Retina (tissue), 1 donor: ENCODE measurements at regions not wholly inside any gene's neighbourhood (a gene's known extent, or its start where the extent isn't known, plus 50 kb on each side); places are given as distances from the start of the nearest gene placed in this dataset.
"Not testable (repeated sequence)": the region's sequence is repeated elsewhere in the genome, so short reads cannot be mapped to it uniquely, and the experiment has no call there.

Source experiments
- DNase-seq: peaks from one replicate; pipeline ENCODE4 v3.0.0-alpha.2; 2016

DNA sequence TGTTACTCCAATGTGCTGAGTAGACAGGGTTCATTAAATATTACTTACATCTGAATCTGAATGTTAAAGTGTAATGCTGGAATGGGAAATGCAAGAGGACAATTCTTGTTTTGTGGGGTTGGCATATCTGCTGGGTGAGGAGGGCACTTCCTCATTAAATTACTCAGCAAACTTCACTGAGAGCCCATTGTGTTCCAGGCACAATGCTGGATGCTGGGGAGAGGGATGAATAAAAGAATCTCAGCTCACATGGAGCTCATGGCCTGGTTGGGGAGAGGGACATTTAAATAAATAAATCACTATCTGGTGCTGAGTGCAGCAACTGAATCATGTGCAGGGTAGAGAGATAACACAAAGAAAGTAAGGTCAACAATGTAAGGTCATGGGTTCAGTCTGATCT, 199.2 kb upstream of the CFAP20DC start:
- DNase-seq = peak; percentile 28

DNA sequence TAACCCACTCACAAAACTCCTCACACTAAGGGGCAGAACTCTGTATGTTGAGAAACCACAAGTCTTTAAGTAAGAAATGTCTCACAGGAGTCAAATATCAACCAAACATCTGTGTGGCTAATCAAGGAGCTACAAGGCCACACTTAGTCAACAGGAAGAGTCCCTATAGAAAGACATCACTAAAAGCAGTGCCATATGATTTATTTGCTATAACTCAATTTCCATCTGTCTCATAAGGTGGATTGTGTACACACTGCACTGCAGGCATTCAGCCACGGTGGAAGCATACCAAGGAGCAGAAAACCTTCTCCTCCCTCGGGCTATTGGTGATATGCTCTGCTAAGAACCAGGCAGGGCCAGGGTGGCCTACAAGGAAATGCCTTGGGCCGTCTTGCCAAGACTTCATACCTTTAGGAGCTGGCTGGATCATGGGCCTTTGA, 197.6 kb upstream of the CFAP20DC start:
- DNase-seq = no peak

DNA sequence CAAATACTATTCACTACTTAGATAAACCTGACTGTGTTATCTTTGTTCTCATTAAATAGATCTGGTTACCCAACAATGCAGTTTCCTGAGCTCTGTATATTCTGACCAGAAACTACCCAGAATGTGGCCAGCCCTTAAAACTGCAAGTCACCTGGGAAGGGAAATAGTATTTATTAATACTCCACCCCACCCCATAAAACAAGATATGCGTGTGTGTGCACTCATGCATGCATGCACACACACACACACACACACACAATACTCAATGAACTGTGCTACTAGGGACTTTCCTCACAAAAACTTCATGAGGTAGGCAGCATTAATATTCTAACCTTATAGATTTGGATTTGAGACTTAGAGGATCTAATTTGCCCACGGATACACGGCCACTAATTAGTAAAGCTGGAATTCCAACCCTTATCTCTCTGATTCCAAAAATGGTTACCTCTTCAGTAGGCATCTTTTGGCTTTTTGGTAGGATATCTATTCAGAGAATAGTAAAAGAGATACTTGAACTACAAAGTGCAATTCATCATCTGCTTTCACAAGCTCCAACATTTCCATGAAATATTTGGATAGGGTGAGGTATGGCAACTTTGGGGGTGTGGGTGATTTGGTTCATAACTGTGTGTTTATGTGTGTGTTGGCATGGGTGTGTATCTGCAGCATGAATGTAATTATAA, 197.0 kb upstream of the CFAP20DC start:
- DNase-seq = no peak

DNA sequence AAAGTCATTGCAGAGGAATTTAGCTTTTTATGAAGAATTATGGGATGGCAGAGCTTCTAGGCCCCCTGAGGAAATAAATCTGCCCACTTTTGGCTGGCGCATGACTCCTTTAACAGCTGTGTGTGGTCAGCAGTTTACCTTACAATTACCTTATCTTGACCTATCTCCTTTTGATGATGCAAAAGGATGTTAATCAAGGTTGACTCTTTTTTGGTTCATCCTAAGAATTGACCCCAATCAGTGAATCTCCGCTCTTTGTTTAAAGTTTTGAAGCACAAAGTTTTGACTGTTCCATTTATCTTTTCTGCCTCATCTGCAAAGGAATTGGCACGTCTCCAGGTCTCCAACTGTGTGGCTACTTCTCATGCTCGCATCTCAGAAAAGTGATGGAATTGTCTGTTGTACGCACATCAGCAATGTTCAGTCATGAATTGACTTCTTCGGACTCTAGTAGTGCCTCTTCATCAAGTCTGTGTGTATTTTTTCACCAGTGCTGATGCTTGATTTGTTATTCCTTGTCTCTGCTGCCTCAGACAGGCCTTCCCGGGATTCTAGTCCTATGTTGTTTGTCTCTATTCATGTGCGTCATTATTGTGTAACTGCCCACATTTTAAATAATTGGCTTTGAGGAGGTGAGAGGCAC, 196.2 kb upstream of the CFAP20DC start:
- peak; percentile 65 for DNase-seq

DNA sequence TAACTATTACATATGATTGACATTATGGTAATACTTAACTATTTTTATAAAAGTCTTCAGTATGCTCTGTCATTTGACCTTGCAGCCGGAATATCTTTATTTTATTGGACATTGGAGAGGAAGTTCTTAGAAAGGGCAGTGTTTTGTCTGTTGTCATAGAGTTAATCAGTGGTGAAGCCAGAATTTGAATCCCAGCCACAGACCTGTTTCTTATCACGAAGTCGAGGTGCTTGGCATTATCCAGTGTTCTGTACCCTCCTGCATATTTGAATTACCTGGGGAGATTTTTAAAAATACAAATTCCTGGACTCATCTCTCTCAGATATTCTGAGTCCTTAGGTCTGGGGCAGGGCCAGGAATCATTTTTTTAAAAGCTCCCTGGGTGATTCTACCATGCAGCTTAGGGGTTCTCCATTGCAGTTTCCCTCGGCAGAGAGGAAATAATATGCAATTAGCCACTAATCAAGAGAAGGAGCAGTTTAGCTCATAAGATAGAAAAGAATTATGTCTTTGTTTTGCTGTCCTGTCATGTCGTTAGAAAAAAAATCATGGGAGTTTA, 195.6 kb upstream of the CFAP20DC start:
- no peak for DNase-seq

DNA sequence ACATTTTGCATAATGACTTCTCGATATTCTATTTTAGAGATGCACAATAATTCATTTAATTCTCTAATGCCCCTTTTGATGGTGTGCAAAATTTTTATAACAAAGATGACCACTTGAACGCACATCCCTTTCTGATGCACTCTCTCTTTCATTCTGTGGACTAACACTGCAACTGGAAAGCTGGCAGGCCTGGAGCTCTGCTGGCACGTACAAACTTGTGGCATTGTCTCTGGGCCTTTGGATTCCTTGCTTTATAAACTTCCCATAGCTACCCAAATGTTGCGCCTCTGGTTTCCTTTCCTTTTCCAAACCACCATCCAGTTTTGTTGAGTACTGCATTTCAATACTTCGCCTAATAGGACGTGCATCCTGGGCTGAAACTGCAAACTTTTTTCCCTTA, 194.5 kb upstream of the CFAP20DC start:
- no peak for DNase-seq

DNA sequence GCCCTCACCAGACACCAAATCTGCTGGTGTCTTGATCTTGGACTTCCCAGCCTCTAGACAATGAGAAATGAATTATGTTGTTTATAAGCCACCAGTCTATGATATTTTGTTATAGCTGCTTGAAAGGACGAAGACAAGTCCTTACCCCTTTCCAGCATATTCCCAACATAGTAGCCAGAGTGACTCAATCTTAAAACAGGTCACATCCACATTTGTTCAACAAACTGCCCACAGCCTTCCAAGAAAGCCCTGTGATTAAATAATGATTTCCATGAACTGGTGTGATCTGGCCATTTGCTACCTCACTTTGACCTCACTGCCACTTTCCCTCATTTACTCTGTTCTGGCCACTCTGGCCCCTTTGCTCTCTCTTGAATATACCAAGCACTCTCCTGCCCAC, 193.7 kb upstream of the CFAP20DC start:
- no peak for DNase-seq

DNA sequence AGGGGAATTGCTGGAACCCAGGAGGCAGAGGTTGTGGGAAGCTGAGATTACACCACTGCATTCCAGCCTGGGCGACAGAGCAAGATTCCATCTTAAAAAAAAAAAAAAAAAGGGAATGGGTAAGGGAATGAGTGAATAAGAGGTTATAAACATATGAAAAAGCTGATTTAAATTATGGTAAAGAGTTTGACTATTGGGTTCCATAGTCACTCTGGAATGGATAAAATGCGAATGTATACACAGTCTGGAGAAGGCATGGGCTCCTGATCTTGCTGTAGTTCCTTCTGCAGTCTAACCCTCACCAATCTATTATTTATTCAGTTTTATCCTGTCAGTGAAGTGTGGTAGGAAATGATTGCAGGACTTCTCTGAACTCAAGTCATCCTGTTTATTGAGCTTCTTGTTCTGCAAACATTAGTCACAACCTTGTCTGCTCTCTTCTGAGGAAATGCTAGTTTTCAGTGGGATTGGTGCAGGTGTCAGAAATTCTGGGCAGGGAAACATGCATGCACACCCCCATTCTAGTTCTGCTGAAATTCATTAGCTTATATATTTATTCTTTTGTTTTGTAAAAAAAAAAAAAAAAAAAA, 190.9 kb upstream of the CFAP20DC start:
- no peak for DNase-seq

DNA sequence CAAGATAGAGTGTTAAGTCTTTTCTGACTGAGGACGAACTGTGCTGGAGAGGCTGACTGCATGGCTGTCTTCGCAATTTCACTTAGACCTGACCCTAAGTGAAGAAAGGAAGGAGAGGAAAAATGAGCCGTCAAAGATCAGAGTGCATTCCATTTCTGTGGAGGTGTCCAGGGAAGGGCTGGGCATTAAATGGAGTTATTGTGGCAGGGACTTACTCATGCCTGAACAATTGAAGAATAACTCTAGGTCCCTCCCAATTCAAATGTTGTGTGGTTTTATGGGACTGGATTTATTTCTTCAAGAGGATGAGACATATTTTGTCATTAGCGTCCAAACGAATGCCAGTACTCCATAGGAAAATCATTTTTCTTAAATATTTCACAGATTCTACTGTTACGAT, 187.3 kb upstream of the CFAP20DC start:
- no peak for DNase-seq

DNA sequence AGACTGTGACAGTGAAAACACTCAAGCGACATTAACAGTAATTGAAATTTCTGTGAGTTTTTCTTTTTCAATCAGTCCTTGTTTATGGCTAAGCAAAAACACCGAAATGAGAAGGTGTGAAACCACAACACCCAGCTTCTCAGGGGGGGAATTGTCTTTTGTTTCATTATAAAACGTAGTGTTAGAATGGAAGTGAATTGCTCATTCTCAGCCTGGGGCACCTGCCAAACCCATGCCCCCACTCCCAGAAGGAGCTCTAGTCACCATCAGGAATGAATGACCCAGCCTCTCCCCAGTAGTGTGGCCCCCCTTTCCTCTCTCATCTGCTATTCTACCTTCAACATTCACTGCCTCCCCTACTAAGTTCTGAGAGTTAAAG, 185.8 kb upstream of the CFAP20DC start:
- DNase-seq = no peak

DNA sequence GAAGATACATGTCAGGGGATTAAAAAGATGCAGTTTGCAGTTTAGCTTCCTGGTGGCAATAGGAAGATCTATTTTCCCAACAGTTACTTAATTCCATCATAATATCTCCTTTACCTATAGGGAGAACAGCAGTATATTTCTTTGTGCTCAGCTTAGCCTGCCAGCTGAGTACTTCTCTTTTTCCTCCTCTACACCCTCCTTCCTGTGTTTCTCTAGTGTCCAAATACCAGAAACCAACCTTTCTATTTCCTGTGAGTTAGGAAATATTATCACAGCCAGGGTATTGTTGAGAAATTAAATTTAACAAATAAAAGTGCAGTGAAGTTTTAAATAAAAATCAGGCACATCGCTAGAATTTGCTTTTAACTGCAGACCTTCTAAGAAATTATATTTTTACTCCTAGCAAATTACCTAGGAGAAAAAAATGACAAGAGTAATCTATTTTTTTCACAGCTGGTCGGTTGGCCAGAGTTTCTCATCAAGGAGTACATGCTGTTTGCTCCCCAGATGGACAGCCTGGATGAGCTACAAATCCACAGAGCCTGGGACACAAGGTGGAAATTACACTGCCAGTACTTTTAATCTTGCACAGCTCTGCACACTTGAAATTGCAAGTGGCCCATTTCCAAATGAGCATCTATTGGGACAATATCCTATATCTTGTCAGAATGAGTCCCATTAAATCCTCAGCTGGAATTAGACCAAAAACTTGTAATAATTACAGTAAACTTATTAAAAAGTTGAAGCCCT, 185.2 kb upstream of the CFAP20DC start:
- no peak for DNase-seq

DNA sequence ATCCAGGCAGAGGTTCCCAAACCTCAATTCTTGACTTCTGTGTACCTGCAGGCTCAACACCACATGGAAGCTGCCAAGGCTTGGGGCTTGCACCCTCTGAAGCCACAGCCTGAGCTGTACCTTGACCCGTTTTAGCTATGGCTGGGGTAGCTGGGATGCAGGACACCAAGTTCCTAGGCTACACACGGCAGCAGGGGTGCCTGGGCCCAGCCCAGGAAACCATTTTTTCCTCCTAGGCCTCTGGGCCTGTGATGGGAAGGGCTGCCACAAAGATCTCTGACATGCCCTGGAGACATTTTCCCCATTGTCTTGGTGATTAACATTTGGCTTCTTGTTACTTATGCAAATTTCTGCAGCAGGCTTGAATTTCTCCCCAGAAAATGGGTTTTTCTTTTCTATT, 180.6 kb upstream of the CFAP20DC start:
- DNase-seq = not testable (repeated sequence)

DNA sequence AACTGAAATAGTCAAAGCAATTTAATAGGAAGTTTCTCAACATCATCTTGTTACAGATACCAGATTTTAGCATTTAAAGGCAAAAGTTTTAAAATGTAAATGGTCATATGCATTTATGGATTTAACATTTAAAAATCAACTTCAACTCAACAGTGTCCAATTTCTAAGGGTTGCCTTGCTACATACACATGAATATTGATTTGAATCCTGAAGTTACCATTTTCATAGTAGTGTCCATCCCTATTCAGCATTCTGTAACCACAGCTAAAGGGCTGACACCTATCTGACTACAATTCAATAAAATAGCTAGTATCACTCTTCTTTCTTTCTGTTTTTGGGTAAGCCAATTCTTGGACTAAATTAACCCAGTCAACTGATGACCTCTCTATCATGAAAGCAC, 164.0 kb upstream of the CFAP20DC start:
- DNase-seq = no peak

DNA sequence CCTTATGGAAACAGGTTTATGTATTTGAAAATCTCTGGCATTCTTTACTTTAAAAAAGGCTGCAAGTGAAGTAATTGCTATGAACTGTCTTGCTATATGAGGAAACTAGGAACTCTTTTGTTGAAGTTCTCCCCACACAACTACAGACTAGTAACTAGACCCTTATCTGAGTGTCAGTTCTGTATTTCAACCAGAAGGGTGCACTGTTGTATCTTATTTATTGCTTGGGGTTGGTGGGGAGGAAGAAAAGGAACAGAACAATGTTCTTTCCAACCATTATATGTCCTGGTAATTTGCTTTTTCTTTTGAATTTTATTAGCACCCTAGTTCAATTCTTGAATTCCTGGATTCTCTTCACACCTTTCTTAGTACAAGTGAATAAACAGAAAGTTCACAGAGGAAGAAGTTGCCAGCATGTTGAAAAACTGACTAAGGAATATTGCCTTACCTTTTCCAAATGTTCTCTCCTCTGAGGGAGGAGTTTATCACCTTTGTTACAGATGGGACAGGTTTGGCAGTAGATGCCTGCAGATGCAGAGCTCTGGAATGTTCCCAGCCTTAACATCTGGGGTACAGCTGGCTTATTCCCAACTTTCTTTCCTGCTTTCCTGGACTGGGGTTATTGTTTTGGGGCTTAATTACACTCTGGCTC, 162.4 kb upstream of the CFAP20DC start:
- DNase-seq = peak; percentile 54

DNA sequence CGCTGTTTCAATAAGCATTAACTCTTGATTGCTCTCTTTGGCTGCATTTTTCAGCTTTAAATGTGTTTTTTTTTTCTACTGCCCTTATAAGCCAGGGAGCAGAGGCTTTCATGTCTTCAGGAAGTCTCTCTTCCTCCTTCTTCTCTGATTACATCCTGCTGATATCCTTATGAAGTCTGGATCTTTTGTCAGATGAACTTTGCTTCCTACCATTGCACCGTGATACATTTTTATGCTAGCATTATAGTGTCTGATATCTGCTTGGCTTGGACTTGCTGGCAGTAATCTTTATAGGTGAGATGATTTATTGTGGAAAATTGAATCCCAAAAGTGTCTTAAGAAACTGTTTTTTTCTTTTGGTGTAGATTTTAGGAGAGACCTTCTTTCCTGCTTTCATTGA, 160.4 kb upstream of the CFAP20DC start:
- no peak for DNase-seq

DNA sequence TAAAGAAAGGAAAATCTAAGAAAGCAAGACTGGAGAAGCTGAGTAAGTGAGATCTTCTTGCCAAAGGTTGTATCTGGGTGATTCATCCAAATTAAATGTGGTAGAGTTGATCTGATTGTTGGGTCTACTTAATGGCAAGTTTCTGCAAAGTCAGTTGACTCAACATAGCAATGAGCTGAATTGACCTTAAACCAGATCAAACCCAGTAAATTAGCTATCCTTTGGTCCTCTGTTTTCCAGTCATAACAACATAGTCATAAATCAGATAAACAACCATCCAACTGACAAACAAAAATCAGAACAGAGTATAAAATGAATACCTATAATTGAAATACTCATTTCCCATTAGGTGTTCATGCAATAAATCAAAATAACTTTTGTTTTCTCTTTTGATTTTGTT, 142.6 kb upstream of the CFAP20DC start:
- DNase-seq = no peak

DNA sequence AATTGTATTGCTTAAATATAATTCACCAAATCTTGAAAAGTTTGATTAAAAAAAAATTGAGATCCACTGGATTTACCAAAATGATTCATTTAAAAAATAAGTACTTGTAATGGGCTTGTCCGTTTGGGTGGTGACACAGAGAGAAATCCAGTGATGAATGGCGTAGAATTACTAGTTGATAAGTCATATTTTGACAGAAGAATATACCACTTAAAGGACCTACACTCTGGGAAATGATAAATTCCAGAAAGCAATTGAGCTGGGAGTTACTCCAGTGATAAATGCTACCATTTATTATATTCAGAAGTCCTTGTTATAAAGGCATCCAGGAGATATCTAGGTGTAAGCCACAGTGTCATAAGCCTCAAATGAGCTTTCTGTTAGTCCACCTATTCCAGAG, 141.8 kb upstream of the CFAP20DC start:
- no peak for DNase-seq

DNA sequence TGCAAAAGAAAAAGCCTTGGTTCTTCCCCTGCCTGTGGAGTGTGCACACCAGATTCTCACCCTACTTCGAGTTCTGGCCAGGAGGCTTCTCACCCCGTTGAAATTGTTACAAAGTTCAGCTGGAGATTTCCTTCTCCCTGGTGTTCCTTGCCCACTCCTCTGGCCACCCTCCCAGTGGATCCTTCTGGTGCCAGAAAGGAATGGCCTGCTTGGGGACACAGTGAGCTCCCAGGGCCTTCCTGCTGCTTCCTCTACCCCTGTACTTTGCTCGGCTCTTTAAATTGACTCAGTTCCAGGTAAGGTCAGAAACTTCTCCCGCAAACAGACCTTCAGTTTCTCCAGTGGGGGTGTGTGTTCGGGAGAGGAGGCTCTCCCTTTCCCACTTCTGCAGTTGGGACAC, 140.1 kb upstream of the CFAP20DC start:
- DNase-seq = no peak

DNA sequence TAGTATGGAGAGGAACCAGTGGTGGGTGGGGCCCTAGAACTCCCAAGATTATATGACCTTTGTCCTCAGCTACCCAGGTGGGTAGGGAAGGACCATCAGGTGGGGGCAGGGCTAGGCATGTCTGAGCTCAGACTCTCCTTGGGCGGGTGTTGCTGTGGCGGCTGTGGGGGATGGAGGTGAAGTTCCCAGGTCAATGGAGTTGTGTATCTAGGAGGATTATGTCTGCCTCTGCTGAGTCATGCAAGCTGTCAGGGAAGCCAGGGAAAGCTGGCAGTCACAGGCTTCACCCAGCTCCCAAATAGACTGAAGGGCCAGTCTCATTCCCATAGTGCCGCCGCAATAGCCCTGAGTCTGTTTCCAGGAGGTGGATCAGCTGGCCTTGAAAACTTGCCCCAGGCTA, 139.7 kb upstream of the CFAP20DC start:
- DNase-seq = no peak

DNA sequence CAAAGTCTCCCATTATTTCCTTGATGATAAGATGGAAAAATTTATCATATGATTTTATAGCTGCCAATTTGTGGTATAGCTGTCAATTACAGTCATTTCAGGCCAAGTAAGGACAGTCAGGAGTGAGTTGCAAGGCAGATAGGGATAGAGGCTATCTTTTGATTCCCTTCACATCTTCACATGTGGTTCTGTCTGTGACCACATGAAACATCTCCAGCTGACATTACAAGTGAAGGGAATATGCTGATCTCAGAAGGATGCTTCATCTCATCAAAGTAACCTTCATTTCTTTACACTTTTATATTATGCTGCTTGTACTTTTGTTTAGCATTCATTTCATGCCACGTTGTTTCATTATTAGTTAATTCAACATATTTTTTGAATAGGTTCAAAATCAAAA, 136.9 kb upstream of the CFAP20DC start:
- no peak for DNase-seq

DNA sequence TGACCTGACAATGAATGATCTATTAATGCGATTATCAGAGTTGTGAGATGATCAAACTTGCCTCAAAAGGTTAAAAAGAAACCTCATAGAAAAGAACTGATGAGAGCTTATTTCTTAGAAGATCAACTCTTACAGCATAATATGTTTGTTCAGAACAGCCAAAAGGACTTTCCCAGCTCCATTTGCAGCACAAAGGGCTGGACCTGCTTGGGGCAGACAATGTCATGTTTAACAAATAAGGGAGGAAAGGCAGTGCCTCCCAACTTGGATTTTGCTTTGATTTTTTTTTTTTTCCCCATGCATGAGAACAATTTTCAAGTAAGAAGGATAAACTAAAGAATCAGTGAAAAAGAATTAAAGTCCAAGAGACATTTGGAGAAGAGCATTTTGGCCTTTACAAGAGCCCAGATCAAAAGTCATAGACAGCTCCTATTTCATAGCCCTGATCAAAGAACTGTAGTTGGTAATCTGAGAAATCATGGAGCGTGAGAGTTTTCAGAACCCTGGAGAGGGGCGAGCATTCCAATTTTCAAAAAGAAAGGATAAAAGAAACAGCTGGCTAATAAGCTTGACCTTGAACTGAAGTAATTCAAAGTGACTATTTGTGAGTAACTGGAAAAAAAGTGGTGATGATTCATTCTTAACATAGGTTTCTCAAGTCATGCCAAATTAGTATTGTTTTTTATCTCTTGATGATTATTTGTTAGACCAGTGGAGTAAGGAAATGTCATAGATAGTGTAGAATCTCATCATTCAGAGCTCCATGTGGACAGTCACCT, 136.0 kb upstream of the CFAP20DC start:
- DNase-seq = peak; percentile 13

DNA sequence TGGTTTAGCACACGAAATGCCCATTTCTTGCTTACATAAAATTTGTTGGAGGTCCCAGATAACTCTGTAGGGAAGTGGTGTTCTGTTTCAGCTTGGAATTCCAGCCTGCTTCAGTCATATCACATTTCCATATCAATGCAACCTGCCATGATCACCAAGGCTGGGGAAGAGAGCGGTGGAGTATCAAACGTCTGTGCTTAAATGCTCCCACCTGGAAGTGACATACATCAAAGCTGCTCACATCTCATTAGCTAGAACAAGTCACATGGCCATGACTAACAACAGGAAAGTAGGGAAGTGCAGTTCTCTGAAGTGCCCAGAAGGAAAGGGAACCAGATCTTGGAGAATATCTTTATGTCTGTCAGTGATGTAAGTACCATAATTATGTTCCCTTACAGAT, 130.2 kb upstream of the CFAP20DC start:
- no peak for DNase-seq
